HS-27A (cell line): ENCODE measurements at regions not wholly inside any gene's neighbourhood (a gene's known extent, or its start where the extent isn't known, plus 50 kb on each side); places are given as distances from the start of the nearest gene placed in this dataset.

ENCODE experiments used
- DNase-seq: peaks from one replicate; pipeline ENCODE4 v3.0.0-alpha.2; 2012; ENCODE audit warnings: low read depth, missing footprints

GRCh38 chr6:33921745-33922144, 117.9 kb upstream of the MLN start:
- DNase-seq: no peak

- no peak for DNase-seq
Measured at GRCh38 chr6:33918175-33918695, 114.4 kb upstream of the MLN start.

- no peak for DNase-seq
Measured at GRCh38 chr6:33915134-33915533, 111.3 kb upstream of the MLN start.

GRCh38 chr6:33914645-33915044, 110.8 kb upstream of the MLN start:
- DNase-seq: no peak

GRCh38 chr6:33912195-33912594, 108.4 kb upstream of the MLN start:
- no peak for DNase-seq

GRCh38 chr6:33911488-33911887, 107.7 kb upstream of the MLN start:
- DNase-seq: no peak

GRCh38 chr6:33910594-33910993, 106.8 kb upstream of the MLN start:
- DNase-seq: no peak

- DNase-seq: no peak
Measured at GRCh38 chr6:33909737-33910136, 105.9 kb upstream of the MLN start.

GRCh38 chr6:33908025-33908424, 104.2 kb upstream of the MLN start:
- no peak for DNase-seq

- DNase-seq: no peak
Measured at GRCh38 chr6:33907227-33907626, 103.4 kb upstream of the MLN start.

- no peak for DNase-seq
Measured at GRCh38 chr6:33906439-33906838, 102.6 kb upstream of the MLN start.

GRCh38 chr6:33905071-33905609, 101.3 kb upstream of the MLN start:
- no peak for DNase-seq

- DNase-seq: no peak
Measured at GRCh38 chr6:33904747-33905065, 100.9 kb upstream of the MLN start.

- DNase-seq: no peak
Measured at GRCh38 chr6:33904050-33904746, 100.4 kb upstream of the MLN start.

GRCh38 chr6:33903579-33903978, 99.8 kb upstream of the MLN start:
- DNase-seq: no peak

- DNase-seq: no peak
Measured at GRCh38 chr6:33902457-33902853, 98.7 kb upstream of the MLN start.

- DNase-seq: no peak
Measured at GRCh38 chr6:33901822-33902456, 98.1 kb upstream of the MLN start.

- DNase-seq: no peak
Measured at GRCh38 chr6:33898771-33899170, 95.0 kb upstream of the MLN start.

- DNase-seq: no peak
Measured at GRCh38 chr6:33897189-33897780, 93.5 kb upstream of the MLN start.

- DNase-seq: no peak
Measured at GRCh38 chr6:33896391-33897188, 92.8 kb upstream of the MLN start.

- DNase-seq: no peak
Measured at GRCh38 chr6:33895988-33896387, 92.2 kb upstream of the MLN start.

- no peak for DNase-seq
Measured at GRCh38 chr6:33895296-33895695, 91.5 kb upstream of the MLN start.
